GM12875 (cell line): ENCODE measurements at regions not wholly inside any gene's neighbourhood (a gene's known extent, or its start where the extent isn't known, plus 50 kb on each side); places are given as distances from the start of the nearest gene placed in this dataset.

Experiments used
- H3K4me3 ChIP-seq: one replicate; pipeline ENCODE4 v1.5.1; 2011; ENCODE audit warnings: low read depth, low read length, control low read depth
- TF ChIP-seq, protein P1 (sequence below): IDR thresholded peaks from 2 replicates; pipeline ENCODE4 v1.5.1; 2011; ENCODE audit warnings: low read depth, mild to moderate bottlenecking, control low read depth, inconsistent platforms, low read length, moderate library complexity, borderline replicate concordance; ENCODE audit not compliant: insufficient read depth

DNA sequence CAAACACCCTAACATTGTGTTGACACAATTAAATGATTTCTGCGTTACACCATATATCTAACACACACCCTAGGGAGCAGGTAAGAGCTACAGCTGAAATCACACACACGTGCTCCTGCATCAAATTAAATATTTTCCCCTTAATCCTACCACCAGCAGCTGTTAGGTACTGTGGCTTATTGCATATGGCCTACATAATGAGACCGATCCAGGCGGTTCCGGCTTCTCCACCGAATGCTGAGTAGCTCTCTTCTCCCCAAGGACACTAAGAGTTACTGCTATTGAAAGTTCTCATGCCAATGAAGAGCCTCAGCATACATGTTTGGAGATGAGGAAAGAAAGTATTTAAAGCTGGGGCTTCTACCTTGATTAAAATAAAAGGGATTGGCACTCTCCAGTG is 472.2 kb upstream of the STXBP6 start:
- TF ChIP-seq, protein P1, sequence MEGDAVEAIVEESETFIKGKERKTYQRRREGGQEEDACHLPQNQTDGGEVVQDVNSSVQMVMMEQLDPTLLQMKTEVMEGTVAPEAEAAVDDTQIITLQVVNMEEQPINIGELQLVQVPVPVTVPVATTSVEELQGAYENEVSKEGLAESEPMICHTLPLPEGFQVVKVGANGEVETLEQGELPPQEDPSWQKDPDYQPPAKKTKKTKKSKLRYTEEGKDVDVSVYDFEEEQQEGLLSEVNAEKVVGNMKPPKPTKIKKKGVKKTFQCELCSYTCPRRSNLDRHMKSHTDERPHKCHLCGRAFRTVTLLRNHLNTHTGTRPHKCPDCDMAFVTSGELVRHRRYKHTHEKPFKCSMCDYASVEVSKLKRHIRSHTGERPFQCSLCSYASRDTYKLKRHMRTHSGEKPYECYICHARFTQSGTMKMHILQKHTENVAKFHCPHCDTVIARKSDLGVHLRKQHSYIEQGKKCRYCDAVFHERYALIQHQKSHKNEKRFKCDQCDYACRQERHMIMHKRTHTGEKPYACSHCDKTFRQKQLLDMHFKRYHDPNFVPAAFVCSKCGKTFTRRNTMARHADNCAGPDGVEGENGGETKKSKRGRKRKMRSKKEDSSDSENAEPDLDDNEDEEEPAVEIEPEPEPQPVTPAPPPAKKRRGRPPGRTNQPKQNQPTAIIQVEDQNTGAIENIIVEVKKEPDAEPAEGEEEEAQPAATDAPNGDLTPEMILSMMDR, result no peak
- no peak overlapping the region for H3K4me3 ChIP-seq

DNA sequence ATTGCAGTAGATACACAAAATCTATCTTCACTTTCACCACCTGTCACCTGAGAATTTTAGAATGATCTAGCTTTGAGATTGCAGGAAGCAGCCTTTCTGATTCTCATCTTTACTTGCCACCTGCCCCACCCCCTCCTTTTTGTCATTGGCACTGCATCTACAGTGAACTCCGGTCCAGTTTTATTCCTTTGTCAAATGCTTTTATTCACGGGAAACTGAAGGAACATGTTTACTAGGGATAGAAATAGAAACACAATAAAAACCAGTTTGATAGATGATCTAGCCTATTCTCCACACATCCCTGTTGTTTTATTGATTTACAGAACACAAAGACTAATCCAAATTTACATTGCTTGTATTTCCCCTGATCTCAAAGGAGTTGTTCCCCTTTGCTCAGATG is 471.7 kb upstream of the STXBP6 start:
- H3K4me3 ChIP-seq, result no peak overlapping the region
- TF ChIP-seq, protein P1, result no peak

DNA sequence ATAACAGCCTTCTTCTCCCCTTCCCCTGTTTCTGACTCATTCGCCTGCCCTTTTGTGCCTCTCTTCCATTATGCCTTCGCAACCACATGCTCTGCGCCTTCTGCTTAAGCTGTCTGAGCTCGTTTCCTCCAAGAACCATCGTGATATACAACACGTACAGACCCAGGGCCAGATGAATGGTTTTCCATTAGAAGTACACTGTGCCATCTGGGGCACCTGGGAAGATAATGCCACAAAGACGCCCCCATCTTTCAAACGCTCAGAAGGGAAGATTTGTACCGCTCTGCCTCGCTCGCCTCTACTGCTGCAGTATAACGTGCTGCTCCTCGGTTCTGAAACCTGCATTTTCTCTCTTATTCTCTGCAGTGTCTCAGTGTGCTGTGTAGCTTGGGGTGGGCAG is 470.9 kb upstream of the STXBP6 start:
- TF ChIP-seq, protein P1, result no peak
- H3K4me3 ChIP-seq, result no peak overlapping the region

DNA sequence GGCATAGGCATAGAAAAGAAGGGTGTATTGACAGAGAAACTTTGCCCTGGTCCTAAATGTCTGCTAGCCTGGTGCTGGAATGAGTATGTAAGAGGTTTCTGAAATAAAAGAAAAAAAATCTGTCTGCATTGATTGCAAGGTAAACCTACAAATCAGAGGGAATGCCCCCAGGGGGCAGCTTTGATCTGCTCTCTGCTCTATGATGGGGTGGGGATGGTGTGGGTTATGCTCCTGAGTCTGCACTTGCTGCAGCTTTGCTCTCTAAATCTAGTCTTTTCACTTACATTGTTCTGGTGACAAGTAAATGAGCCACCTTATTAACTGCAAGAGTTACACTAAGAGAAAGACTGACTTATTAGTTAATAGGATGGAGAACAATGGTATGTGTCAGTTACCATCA is 468.4 kb upstream of the STXBP6 start:
- H3K4me3 ChIP-seq, result no peak overlapping the region
- TF ChIP-seq, protein P1, result no peak

DNA sequence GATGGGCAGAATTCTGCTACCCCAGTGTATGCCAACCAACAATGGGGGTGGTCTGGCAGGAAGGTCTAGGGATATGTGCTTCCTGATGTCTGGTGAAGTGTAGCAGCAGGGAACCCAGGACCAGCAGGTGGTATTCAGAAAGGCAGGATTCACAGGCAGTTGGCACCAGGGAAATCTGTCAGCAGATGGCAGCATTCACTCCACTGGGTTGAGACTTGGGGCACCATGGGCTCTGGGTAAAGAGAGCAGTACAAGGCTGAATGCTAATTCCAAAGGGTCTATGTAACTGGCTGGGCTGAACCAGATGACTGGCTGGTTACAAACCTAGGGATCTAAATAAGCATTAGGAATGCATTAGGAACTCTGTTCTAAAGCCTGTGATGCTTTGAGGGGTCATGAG is 466.9 kb upstream of the STXBP6 start:
- H3K4me3 ChIP-seq, result no peak overlapping the region

DNA sequence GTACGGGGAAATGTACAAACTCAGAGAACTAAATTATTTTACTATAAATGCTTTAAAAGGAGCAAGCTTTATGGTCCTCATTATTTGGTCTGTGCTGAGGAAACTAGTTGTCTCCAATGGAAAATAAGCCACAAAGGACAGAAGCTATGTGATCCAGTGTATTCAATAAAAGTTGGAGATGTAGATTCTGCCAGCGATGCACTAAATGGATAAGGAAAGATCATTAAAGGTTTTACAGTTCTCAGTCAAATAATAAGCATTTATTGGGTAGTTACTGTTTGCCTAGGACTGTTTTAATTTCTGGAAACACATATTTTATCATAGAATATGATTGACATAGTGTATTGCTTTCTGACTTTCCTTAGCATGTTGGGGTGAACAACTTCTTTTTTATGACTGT is 458.9 kb upstream of the STXBP6 start:
- no peak overlapping the region for H3K4me3 ChIP-seq
- TF ChIP-seq, protein P1, result no peak

More for the DNA sequence above, 466.9 kb upstream of the STXBP6 start:
- TF ChIP-seq, protein P1, result no peak

DNA sequence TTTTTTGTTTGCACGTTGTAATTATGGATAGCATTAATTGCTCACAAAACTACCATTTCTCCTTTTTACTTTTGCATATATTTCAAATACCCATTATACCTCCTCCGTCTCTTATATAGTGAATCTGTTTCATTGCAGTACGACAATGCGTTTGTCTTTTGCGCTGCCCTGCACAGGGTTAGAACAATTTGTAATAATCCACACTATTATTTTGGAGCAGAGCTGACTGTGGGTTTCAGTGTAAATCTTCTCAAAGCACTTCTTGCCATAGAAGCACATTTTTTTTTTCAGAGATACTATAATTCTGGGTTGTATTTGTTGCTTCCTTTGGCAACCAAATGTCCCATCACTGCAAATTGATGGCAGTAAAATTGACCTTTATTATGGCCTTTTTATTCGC is 451.8 kb upstream of the STXBP6 start:
- TF ChIP-seq, protein P1, result no peak
- H3K4me3 ChIP-seq, result no peak overlapping the region
